Stimulated activated CD8-positive, alpha-beta memory T cell treated with anti-CD3 and anti-CD28 coated beads, Interleukin-7, amount 100 ng/mL, for 4 hours (primary cell): ENCODE measurements at regions not wholly inside any gene's neighbourhood (a gene's known extent, or its start where the extent isn't known, plus 50 kb on each side); places are given as distances from the start of the nearest gene placed in this dataset.
A peak's percentile ranks its signal among the peaks of the same experiment; 100 is the strongest.

Source experiments
- DNase-seq, 2 donors: peaks; one replicate each; pipeline ENCODE4 v3.0.0-alpha.2; 2020; ENCODE audit warnings: low read depth in 2 of 2

DNA sequence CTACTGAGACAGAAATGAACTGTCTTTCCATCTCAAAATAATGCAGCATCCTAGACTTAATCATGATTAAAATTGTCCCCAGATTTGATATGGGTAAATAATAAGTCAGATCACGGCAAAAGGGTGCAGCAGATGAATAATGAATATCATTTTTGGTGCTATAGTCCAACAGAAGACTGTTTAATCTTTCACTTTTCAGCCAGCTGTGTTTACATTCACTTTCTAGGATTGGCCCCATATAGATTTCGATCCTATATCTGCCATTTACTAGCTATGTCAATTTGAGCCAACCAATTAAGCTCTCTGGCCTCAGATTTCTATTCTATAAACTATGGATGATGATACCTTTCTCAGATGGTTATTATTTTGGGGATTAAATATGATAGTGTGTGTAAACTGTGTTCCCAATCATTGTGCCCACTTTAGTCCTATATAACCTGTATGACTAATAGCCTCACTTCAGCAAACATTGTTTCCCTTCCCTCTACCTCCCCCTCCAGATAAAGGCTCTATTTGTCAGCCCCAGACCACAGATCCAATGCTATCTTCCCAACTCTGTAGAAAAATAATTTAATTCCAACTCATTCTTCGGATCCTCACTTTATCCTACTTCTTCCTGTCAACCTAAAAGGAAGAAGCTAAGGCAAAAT is 53.6 kb upstream of the NT5E start:
- no peak for DNase-seq

DNA sequence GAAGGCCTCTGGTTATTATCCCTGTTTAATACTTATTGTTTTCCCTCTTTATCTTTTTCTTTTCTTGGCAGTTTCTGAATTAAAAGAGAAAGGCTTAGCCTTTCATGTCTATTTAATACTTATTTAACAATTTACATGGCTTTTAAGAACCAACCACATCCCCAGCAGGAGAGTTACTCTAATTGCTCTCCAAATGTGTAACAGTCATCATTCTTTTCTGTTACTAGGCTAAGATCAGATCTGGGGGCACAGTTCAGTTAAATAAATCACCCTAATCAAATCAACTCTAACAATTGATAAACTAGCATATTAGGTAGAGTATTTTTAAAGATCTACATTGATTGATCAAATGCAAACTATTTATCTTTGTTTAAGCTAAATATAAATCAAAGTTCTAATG is 54.1 kb upstream of the NT5E start:
- no peak for DNase-seq

DNA sequence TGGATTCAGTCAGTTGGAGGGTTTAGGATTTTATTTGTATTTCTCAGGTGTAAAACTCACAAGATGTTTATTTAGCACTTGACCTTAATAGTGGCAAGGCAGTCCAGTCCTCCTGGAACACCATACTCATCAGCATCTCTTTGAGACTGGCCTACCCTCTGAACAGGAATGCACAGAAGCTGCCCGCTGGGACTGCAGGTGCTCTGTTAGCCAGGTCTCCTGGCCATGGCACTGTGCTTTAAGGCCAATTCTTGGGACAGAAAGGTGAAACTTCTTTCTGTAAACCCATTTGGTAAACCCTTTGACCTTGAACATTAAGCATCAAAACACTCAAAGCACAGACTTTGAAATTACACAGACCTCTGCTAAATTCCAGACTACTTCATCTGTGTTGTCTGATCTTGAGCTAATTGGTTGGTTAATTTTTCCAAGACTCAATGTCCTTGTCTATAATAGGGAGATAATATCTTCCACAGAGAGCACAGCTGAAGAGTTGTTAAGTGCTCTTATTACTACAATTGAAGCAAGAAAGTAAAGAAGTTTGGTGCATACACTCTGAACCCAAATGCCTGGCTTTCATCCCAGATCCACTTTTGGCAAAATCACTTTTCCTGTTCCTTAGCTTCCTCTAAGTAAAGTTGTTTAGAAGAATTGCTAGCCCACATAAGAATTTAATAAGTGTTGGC is 54.9 kb upstream of the NT5E start:
- no peak for DNase-seq

DNA sequence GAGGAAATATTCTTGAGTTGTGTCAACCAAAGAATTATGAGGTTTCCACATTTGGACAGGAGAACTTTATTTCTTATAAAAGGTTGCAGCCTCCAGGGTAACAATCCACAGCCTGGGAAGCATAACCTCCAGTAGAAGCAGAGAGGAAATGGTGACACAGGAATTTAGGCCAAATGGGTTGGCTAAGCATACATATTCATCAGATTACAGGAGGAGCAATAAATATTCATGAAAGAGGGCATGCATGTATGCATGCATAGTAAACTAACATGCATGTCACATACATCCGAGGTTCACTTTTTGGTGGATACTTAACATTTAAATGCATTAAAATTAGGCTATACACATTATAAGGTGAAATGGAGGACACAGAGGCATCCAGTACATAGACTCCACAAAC is 55.7 kb upstream of the NT5E start:
- no peak for DNase-seq

DNA sequence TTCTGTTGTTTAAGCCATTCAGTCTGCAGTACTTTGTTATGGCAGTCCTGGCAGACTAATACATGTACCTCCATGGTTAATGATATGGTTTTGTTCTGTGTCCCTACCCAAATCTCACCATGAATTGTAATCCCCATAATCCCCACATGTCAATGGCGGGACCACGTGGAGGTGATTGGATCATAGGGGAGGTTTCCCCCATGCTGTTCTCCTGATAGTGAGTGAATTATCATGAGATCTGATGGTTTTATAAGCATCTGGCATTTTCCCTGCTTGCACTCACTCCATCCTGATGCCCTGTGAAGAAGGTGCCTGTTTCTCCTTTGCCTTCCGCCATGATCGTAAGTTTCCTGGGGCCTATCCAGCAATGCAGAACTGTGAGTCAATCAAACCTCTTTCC is 57.5 kb upstream of the NT5E start:
- no peak for DNase-seq

DNA sequence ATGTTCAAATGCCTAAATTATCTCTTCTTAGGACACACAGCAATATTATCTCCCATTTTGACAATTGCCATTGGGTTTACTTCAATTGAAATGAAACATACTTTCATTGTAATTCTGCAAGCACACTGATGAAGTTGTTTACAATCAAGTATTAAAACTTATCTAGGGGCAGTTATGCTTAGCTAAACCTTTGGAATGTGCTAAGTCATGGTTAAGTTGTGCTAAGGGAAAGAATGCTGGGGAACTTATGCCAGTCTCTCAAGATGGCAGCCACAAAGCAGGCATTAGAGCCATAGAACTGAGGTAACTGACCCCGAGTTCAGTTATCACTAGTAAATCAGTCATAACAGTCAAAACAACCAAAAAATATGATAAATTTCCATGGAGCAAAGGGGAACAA is 59.1 kb upstream of the NT5E start:
- no peak for DNase-seq

DNA sequence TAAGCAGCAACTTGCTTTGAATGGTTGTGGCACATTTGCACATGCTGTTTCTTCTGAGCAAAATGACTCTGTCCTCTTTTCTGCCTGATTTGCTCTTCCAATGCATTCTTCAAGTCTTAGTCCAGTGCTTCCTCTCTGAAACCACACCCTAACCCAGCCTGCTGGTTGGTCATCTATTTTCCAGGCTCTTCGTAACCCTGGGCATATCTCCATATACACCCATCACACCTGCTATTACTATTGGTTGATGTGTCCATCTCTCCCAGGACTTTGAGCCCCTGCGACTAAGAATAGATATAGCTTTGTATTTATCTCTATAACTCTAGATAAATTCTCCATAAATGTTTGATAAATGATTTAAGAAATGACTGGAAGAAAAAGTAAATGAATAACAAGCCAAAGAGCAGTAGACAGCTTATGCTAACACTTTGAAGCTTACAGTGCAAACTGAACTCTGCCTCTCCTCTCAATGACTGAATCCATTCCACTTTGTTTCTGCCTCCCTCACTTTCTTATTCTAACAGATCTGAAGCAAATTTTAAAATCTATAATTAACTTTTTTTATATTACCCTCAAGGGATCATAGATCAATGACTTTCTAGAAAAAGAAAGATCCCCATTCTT is 59.7 kb upstream of the NT5E start:
- DNase-seq = no peak

DNA sequence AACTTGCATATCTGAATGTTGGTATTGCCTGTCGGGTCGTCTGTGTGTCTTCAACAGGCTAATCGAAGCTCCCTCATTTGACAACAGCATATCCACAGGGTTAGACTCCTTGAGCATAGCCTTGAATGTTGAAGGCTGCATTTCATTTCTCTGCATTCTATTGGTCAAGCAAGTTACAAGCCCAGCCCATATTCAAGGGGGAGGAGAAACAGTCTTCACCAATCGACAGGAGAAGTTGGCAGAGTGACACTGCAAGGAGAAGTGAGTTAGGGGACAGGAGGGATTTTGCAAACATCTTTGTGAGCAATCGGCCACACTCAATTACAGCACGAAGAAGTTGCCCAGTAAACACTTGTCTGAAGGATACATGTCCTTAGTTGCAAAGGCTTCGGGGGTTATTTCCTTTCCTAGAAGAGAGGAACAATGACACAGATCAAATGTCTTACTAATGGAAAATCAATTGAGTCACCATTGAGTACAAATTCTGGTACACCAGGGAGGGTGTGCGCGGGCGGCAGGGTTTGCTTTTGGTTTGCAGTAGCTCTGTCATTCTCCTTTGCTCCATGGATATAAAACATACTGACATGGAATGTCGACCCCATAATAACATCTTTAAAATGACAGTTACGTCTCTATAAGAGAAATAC is 60.6 kb upstream of the NT5E start:
- peak in 1 of 2 donors; percentile 41 for DNase-seq

DNA sequence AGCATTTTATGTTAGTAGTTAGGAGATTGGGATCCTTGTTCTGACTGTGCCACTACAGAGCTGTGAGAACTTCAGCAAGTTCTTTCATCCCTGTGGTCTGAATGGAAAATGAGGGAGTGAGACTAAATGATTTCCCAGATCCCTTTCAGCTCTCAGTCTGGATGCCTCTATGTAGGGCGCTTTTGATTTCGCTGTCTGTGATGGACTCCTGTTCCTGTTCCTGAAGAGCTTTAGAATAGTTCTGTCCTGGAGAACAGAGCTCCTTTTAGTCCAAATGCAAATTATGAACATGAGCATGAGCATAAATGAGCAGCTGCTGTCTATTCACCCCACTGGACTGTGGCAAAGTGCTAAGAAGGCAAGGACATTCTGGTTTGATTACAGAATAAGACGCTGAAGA is 61.4 kb upstream of the NT5E start:
- no peak for DNase-seq

DNA sequence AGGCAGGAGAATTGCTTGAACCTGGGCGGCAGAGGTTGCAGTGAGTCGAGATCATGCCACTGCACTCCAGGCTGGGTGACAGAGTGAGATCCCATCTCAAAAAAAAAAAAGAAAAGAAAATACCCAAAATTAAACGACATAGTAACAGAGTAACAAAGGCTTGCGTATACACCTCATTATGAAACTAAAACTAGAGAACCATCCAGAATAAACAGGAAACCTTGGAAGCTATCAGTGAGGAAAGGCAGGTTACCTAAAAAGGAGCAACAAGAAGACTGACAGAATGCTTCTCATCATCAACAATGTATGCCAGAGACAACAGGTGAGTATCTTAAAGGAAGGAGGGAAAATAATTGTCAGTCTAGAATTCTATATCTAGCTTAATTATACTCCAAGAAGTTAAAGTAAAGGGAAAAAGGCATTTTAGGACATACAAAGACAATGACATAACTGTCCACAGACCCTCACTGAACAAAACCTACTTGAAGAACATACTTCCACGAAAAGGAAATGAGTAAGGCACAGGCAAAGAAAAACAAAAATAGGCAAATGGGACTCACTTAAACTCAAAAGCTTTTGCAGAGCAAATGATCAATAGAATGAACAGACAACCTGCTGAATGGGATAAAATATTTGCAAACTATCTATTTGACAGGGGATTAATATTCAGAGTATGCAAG is 64.1 kb upstream of the NT5E start:
- DNase-seq = no peak

DNA sequence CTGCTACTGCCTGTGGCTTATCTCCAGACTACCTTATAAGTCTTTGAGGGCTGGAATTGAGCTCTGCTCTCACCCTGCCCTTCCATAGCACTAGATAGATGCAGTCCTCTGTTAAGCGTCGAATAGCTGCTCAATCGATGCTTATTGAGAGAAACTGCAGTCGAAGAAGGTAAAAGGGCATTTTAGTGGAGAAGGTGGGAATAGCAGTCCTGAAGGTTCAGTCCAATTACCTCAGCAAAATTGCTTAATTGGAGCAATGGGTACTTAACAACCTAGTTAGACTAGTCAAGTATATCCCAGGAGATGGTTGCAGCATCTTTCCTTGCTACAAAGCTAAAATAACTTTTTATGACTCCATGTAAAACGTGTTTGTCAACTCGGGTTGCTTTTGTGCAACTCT is 66.8 kb upstream of the NT5E start:
- DNase-seq = no peak

DNA sequence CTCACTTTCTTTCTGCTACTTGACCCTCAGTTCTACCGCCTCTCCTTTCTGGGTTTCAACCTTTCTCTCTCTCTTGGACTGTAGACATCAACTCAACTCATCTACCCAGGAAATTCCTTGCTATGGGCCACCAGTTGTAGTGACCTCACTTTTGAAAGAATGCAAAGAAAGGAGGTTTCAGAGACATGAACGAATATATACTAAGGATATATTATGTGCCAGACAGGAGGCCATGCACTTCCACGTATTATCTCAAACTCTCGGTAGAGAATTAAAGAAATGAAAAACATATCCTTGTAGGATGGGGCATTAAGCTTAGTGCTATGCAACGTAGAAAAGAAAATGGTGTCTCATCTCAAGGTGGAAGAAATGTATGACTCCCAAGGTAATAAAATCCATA is 67.3 kb upstream of the NT5E start:
- no peak for DNase-seq

DNA sequence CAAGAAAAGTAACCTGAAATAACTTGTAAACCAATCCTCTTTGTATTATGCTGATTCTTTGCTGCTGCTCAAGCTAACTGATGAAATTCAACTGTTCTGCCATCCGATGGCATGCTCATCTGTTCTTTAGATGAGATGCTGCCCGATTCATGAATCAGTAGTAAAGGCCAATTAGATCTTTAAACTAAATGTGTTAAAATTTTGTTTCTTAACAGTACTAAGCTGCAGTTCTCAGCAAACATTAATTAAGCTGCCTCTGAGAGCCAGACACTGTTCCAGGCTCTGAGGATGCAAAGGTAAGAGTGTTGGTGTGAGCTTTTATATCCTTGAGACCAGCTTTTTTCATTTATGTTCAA is 77.0 kb upstream of the NT5E start:
- DNase-seq = no peak

DNA sequence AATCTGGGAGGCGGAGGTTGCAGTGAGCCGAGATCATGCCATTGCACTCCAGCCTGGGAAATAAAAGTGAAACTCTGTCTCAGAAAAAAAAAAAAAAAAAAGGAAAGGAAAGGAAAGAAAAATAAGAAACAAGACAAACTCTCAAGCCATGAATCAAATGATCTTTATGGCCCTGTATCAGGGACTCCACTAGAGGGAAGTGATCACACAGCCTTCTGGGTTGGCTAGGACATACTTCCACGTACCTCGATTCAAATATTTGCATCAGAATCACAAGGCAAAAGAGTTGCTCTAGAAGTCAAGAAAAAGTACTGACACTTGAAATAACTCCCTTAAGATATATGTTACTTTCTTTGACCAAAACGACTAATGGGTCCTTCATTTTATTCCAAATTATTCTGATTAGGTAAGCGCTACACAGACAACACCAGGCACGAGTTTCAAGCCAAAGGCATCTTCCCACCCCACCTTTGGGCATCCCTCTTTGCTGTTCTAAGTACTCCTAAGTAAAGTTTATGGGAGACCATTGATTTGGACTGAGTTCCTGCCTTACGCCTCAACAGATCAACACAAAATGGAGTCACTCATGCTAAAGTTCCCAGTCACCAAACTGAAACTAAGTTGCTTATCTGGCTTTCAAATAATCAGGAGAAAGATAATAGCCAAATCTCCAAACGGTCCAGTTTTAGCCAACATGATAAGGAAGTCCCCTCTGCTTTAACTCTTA is 77.5 kb upstream of the NT5E start:
- no peak for DNase-seq

DNA sequence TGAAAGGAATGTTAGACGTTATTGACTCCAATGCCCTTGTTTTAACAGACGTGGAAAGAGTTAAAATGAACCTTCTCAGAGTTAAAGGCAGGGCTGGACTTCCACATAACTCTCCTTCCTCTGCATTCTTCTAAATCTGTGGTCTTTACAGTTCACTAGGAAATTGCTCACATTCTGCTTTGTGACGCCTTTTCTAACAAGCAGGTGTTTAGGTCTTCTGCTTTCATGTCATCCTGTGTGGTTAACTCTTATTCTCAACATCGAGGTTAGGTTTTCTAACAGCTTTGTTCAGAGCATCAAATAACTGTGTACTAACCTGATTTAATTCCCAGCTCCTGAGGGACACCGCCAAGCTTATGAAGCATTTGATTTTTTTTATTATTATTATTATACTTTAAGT is 81.3 kb upstream of the NT5E start:
- DNase-seq = no peak

DNA sequence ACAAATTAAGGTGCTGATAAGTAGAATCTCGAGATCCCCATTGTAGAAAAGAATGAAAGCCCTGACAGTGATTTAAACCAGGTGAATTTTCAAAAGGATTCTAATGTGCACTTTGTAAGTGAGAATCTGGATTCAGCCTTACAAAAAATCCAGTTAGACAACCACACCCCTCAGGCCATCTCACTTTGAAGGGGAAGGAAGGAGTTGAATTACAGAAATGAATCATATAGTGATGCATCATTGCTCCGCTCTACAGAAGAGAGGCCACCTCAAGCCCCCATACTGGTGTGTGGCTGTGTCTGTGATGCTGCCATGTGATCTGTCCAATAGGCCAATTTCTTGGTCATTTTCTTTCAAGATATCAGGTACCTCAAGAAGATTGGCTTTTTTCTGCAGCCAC is 85.5 kb upstream of the NT5E start:
- no peak for DNase-seq

DNA sequence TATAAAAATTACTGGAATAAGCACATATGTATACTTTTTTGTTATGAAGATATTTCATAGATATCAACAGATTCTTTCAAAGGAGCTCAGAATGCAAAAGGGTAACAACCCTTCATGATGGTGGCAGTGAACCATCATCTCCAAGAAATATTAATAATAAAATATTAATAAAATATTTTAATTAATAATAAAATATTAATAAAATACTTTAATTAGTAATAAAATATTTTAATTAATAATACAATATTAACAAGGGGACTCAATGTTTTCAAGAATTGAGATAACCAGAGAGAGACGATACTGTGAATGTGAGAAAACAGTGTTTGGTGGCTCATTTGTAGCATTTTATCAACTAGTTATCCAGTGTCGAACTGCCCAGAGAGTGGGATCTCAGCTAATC is 86.0 kb upstream of the NT5E start:
- no peak for DNase-seq

DNA sequence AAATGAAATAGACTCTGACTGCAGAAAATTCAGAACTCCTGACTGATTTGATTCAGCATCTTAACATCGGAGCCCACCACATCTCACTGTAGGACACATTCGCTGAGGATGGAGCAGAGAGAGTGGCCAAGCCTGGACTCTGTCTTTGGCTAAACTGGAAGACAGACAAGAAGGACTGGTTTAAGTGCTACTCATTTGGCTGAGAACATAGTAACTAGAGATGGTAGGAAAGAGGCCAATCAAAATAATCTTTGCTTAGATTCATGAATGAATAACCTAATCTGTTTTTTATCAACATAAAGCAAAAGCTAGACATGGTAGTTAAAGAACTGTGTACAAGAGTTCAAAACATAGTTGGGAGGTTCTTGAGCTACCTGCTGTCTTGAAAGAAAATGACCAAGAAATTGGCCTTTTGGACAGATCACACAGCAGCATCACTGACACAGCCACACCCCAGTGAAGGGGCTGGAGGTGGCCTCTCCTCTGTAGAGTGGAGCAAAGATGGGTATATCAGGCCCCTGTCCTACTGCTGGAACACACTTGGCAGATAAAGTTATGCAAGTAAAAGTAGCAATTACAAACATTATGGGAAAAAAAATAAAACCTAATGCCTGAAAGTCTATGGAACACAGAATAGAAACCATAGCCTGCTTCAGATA is 87.1 kb upstream of the NT5E start:
- DNase-seq = no peak

DNA sequence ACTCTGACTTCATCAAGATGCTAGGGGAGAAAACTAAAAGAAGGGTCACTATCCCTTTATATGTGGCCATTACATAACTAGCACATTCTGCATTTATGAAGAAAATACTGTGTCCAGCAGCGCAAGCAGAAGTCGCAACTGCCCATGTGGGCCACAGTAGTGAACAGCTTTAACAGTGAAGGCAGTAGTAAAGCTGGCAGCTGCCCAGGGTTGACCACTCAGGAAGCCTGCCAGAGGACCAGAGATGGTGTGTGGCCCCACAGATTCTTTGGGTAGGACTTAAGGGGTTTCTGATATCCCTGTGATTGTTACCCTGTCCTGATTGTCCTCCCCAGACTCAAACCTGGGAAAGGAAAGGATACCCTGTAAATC is 88.3 kb upstream of the NT5E start:
- no peak for DNase-seq

DNA sequence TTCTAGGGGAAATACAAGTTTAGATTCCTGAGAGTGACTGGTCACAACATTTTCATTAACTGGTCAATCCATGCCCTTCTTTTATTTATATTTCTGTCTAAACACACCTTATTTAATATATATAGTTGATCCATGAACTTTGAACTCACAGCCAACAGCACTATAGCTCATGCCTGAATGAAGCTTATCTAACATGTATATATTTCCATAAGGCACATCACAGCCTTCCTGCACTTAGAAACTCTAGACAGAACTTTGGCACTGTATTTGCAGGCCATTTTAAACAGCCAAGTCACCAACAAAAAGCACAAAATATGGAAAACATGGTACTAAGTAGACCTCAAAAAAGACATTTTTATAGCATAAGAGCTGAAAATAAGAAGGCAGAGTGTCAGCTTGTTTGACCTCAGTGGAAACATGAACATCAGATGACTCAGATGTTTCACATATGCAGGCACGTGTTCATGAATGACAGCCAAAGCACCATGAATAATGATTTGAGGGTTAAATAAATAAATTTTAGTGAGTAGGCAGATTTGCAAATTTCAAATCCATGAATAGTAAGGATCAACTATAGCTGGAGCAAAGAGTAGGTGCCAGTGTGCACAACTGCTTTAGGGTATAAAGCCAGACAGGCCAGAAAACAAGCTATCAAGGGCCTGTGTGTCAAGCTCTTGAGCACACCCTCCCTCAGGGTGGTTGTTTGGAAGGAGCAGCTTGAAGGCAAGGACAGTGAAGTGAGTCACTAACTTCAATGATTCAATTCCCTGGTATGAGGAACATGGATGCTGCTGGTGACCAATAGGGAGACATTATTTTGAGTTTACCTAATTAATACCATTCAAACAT is 88.9 kb upstream of the NT5E start:
- DNase-seq = no peak
